B cell (primary cell): ENCODE measurements at regions not wholly inside any gene's neighbourhood (a gene's known extent, or its start where the extent isn't known, plus 50 kb on each side); places are given as distances from the start of the nearest gene placed in this dataset.

Experiments used
- EZH2 ChIP-seq: IDR thresholded peaks from 2 replicates; pipeline ENCODE4 v1.6.1; 2012; ENCODE audit warnings: borderline replicate concordance, low read depth, mild to moderate bottlenecking, moderate library complexity, low read length; ENCODE audit not compliant: insufficient read depth, poor library complexity, severe bottlenecking
- TF ChIP-seq, protein P1 (sequence below): fragments of 200-600 bp; IDR thresholded peaks from one replicate; pipeline ENCODE4 v1.8.0; 2022; ENCODE audit warnings: antibody characterized with exemption, mild to moderate bottlenecking

DNA sequence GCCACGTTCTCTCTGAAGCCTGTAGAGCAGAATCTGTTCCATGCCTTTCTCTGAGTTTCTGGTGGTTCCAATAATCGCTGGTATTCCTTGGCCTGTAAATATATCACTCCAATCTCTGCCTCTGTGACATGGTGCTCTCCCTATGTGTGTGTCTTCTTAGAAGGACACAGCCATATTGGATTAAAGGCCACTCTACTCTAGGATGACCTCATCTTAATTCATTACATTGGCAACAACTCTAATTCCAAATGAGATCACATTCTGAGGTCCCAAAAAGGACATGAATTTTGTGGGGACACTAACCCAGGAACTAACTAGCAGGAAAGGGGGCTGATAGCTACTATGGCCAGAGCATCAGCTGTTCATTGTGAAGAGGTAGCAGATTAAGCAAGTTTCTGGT is 110.7 kb downstream of the KLF12 start:
- TF ChIP-seq, protein P1, sequence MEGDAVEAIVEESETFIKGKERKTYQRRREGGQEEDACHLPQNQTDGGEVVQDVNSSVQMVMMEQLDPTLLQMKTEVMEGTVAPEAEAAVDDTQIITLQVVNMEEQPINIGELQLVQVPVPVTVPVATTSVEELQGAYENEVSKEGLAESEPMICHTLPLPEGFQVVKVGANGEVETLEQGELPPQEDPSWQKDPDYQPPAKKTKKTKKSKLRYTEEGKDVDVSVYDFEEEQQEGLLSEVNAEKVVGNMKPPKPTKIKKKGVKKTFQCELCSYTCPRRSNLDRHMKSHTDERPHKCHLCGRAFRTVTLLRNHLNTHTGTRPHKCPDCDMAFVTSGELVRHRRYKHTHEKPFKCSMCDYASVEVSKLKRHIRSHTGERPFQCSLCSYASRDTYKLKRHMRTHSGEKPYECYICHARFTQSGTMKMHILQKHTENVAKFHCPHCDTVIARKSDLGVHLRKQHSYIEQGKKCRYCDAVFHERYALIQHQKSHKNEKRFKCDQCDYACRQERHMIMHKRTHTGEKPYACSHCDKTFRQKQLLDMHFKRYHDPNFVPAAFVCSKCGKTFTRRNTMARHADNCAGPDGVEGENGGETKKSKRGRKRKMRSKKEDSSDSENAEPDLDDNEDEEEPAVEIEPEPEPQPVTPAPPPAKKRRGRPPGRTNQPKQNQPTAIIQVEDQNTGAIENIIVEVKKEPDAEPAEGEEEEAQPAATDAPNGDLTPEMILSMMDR: no peak
- TF ChIP-seq EZH2: no peak
